ENCODE measurements at regions not wholly inside any gene's neighbourhood (a gene's known extent, or its start where the extent isn't known, plus 50 kb on each side); places are given as distances from the start of the nearest gene placed in this dataset.

- DNase-seq (ENCODE audit: low spot score, unreplicated experiment), result no peak
- H3K4me1 Mint-ChIP-seq (ENCODE audit: low read depth), result peaks cover 8% of the 10 kb centered on the region
- H3K9me3 Mint-ChIP-seq (ENCODE audit: low read depth), result peaks cover 7% of the 10 kb centered on the region
- TF ChIP-seq, protein P1, sequence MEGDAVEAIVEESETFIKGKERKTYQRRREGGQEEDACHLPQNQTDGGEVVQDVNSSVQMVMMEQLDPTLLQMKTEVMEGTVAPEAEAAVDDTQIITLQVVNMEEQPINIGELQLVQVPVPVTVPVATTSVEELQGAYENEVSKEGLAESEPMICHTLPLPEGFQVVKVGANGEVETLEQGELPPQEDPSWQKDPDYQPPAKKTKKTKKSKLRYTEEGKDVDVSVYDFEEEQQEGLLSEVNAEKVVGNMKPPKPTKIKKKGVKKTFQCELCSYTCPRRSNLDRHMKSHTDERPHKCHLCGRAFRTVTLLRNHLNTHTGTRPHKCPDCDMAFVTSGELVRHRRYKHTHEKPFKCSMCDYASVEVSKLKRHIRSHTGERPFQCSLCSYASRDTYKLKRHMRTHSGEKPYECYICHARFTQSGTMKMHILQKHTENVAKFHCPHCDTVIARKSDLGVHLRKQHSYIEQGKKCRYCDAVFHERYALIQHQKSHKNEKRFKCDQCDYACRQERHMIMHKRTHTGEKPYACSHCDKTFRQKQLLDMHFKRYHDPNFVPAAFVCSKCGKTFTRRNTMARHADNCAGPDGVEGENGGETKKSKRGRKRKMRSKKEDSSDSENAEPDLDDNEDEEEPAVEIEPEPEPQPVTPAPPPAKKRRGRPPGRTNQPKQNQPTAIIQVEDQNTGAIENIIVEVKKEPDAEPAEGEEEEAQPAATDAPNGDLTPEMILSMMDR (IDR thresholded peaks at IDR 0.05; ENCODE audit: unreplicated experiment), result no peak
- H3K27me3 Mint-ChIP-seq, result no peaks in the 10 kb centered on the region
- no peak overlapping the region for H3K27ac Mint-ChIP-seq
- H3K36me3 Mint-ChIP-seq (ENCODE audit: insufficient read depth), result no peaks in the 10 kb centered on the region
- H3K4me3 Mint-ChIP-seq (ENCODE audit: low read depth), result no peak overlapping the region
Observed at GRCh38 chr7:10100572-10100971, 873.1 kb upstream of the PHF14 start.

- TF ChIP-seq, protein P1 (IDR thresholded peaks at IDR 0.05; ENCODE audit: unreplicated experiment), result no peak
- H3K4me1 Mint-ChIP-seq (ENCODE audit: low read depth), result peaks cover 11% of the 10 kb centered on the region
- H3K27ac Mint-ChIP-seq, result no peak overlapping the region
- H3K27me3 Mint-ChIP-seq, result no peaks in the 10 kb centered on the region
- DNase-seq (ENCODE audit: low spot score, unreplicated experiment), result no peak
- H3K36me3 Mint-ChIP-seq (ENCODE audit: insufficient read depth), result no peaks in the 10 kb centered on the region
- peaks cover 7% of the 10 kb centered on the region for H3K9me3 Mint-ChIP-seq (ENCODE audit: low read depth)
- H3K4me3 Mint-ChIP-seq (ENCODE audit: low read depth), result no peak overlapping the region
Observed at GRCh38 chr7:10101351-10101750, 872.3 kb upstream of the PHF14 start.

GRCh38 chr7:10104292-10104691, 869.4 kb upstream of the PHF14 start:
- Mint-ChIP-seq H3K4me3 (ENCODE audit: low read depth) (no peak overlapping the region), H3K27me3 (no peaks in the 10 kb centered on the region), H3K4me1 (ENCODE audit: low read depth) (peaks cover 19% of the 10 kb centered on the region), H3K36me3 (ENCODE audit: insufficient read depth) (no peaks in the 10 kb centered on the region), H3K9me3 (ENCODE audit: low read depth) (peaks cover 7% of the 10 kb centered on the region), H3K27ac (no peak overlapping the region)
- no peak for DNase-seq (ENCODE audit: low spot score, unreplicated experiment)
- TF ChIP-seq, protein P1 (IDR thresholded peaks at IDR 0.05; ENCODE audit: unreplicated experiment), result no peak

DNA sequence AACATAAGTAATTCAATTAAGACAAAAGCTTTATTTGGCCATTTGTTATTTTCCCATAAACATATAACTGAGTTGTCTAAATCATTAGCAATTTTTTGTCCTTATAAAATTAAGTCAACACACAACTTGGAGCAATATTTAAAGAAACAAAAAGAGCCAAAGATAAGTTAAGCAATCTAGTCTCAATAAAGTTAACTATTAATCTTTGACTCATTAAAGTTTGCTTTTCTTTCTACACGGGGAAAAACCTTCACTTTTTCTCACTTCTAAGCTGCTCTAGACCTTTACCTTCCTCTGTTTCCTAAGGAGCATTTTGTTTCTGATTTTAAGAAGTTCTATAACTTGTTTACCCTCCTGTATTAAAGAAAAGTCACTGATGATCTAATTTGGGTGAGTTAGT, 867.1 kb upstream of the PHF14 start:
- Mint-ChIP-seq H3K27me3 (no peaks in the 10 kb centered on the region), H3K9me3 (ENCODE audit: low read depth) (peaks cover 7% of the 10 kb centered on the region), H3K27ac (no peak overlapping the region), H3K36me3 (ENCODE audit: insufficient read depth) (no peaks in the 10 kb centered on the region), H3K4me1 (ENCODE audit: low read depth) (peaks cover 17% of the 10 kb centered on the region), H3K4me3 (ENCODE audit: low read depth) (no peak overlapping the region)
- no peak for DNase-seq (ENCODE audit: low spot score, unreplicated experiment)
- TF ChIP-seq, protein P1 (IDR thresholded peaks at IDR 0.05; ENCODE audit: unreplicated experiment), result no peak

DNA sequence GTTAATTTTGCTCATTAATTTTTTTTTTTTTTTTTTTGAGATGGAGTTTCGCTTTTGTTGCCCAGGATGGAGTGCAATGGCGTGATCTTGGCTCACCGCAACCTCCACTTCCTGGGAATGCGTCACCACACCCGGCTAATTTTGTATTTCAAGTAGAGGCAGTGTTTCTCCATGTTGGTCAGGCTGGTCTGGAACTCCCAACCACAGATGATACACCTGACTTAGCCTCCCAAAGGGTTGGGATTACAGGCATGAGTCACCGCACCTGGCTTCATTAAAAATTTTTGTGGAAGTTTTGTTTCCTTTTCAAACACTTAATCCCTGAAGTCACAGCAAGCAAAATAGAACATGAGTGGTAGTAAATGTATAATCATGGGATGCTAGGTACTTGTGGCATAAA, 857.2 kb upstream of the PHF14 start:
- Mint-ChIP-seq H3K4me3 (ENCODE audit: low read depth) (no peak overlapping the region), H3K27ac (no peak overlapping the region), H3K9me3 (ENCODE audit: low read depth) (no peaks in the 10 kb centered on the region), H3K4me1 (ENCODE audit: low read depth) (no peaks in the 10 kb centered on the region), H3K27me3 (no peaks in the 10 kb centered on the region), H3K36me3 (ENCODE audit: insufficient read depth) (no peaks in the 10 kb centered on the region)
- TF ChIP-seq, protein P1 (IDR thresholded peaks at IDR 0.05; ENCODE audit: unreplicated experiment), result no peak
- DNase-seq (ENCODE audit: low spot score, unreplicated experiment), result no peak
